DOHH2 (cell line): ENCODE measurements at regions not wholly inside any gene's neighbourhood (a gene's known extent, or its start where the extent isn't known, plus 50 kb on each side); places are given as distances from the start of the nearest gene placed in this dataset.

Experiments used
- CTCF ChIP-seq: fragments of 200-600 bp; sonication (generic); IDR thresholded peaks from one replicate; pipeline ENCODE4 v1.5.1; 2014; ENCODE audit warnings: antibody characterized with exemption, mild to moderate bottlenecking, low read depth, low read length; ENCODE audit not compliant: poor library complexity, severe bottlenecking
- EZH2phosphoT487 ChIP-seq: fragments of 200-600 bp; sonication (generic); IDR thresholded peaks from 2 replicates; pipeline ENCODE4 v1.6.1; 2017; ENCODE audit warnings: borderline replicate concordance, mild to moderate bottlenecking, antibody characterized with exemption, low read length, moderate library complexity, mixed read lengths

GRCh38 chr4:178351185-178351584 lies 908.9 kb upstream of the AGA start:
- TF ChIP-seq CTCF (no peak), EZH2phosphoT487 (no peak)
